ENCODE measurements at regions not wholly inside any gene's neighbourhood (a gene's known extent, or its start where the extent isn't known, plus 50 kb on each side); places are given as distances from the start of the nearest gene placed in this dataset.

DNA sequence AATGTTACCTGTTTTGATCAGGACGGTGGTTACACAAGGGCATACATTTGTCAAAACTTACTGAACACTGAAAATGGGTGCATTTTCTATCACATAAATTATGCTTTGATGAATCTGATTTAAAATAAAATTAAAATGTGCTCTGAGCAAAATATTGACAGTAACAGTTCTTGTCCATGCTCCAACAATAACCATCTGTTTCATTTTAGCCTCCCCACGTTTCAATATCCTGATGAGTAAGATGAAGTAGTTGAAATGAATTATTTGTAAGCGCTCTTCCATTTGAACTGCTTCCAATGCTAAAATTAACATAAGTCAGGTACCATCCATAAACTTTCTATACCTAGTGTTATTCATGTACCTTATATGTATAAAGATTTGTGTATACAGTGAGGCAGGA is 365.4 kb downstream of the LTN1 start:
- TF ChIP-seq CTCF (conservative IDR thresholded peaks at IDR 0.05 in 1 of 2, IDR thresholded peaks at IDR 0.05 in 1 of 2; ENCODE audit: extremely low read depth in 1 of 2, insufficient read depth in 1 of 2, low read depth in 1 of 2, low read length in 2 of 2) (no peak), EZH2 (IDR thresholded peaks at IDR 0.05; ENCODE audit: borderline replicate concordance, low read length) (no peak)
